Esophagus squamous epithelium (tissue), 5 donors: ENCODE measurements at regions not wholly inside any gene's neighbourhood (a gene's known extent, or its start where the extent isn't known, plus 50 kb on each side); places are given as distances from the start of the nearest gene placed in this dataset.

ENCODE experiments used
- DNase-seq: peaks from one replicate; lab custom pipeline; 2025; lab: John Stamatoyannopoulos, UW
- H3K27ac ChIP-seq, 4 donors: fragments of 200-600 bp; sonication (generic); one replicate each; pipeline ENCODE4 v1.5.1; 2016 to 2019; ENCODE audit warnings: mild to moderate bottlenecking in 1 of 4
- H3K27me3 ChIP-seq, 4 donors: fragments of 200-600 bp; sonication (generic); 1 replicate in 3 of 4; 2 replicates in 1 of 4; pipeline versions ENCODE4 v1.5.1 to v1.6.0; 2017 to 2021; ENCODE audit warnings: antibody characterized with exemption in 1 of 4
- H3K36me3 ChIP-seq, 3 donors: fragments of 200-600 bp; sonication (generic); one replicate each; pipeline ENCODE4 v1.5.1; 2016 to 2019
- H3K4me1 ChIP-seq, 3 donors: fragments of 200-600 bp; sonication (generic); one replicate each; pipeline ENCODE4 v1.5.1; 2017 to 2019
- H3K4me3 ChIP-seq, 4 donors: fragments of 200-600 bp; sonication (generic); 1 replicate in 3 of 4; 2 replicates in 1 of 4; pipeline ENCODE4 v1.5.1; 2016 to 2019; ENCODE audit warnings: mild to moderate bottlenecking in 2 of 4, moderate library complexity in 1 of 4
- H3K9me3 ChIP-seq, 3 donors: fragments of 200-600 bp; sonication (generic); one replicate each; pipeline ENCODE4 v1.5.1; 2016 to 2019
- POLR2A ChIP-seq, 4 donors: fragments of 450-650 bp; IDR thresholded peaks; one replicate each; pipeline ENCODE4 v1.6.1; 2017; ENCODE audit warnings: antibody characterized with exemption in 4 of 4, mild to moderate bottlenecking in 4 of 4, moderate library complexity in 3 of 4
- WGBS, 2 donors: methylation state at CpG; one replicate each; pipeline ENCODE4 v1.1.5; 2018; 5-methylcytosine and 5-hydroxymethylcytosine counted together
- intact Hi-C: fragments of 100-400 bp; cut with DNase I; formaldehyde crosslinking; loops from one replicate; pipeline ENCODE4 v1.15.0; 2022
- TF ChIP-seq, protein P1 (sequence below), 6 experiments: fragments of 450-650 bp in 4 of 6; fragments of 200-600 bp in 2 of 6; sonication (generic) in 2 of 6; IDR thresholded peaks; one replicate each; pipeline ENCODE4 v1.5.1; 2016 to 2019; ENCODE audit warnings: antibody characterized with exemption in 6 of 6, mild to moderate bottlenecking in 4 of 6, moderate library complexity in 4 of 6
- donor health status: DM: yes; HTN: yes; CAD: no.

DNA sequence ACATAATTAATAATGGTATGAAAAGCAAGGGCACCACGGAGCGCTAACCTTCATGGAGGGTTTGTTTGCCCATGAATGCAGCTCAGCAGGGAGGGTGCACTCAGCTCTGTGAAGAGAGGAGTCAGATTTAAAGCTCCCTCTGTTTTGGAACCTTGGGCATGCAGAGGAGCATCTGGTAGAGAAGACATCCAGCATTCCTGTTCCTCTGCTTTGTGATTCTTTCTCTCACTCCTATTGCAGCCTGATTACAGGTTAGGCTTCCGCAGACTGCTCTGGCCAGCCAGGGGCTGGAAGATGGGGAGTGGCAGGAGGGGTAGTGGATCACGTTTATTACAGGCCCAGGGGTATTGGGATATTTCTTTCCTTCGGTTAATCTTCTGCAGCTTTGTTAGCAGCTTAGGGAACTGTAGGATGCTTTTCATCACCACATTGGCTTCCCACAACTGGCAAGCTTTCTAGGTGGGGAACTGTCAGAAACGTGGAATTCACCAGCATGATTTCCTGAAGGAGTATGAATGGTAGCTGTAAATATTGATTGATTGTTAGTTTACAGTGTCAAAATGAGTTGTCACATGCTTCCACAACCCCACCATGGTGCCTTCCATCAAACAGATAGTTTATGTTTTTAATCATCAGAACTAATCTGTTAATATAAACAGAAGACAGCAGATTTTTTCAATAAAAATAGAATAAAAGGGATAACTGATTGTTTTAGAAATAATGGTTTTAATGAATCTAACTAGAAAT, 201.1 kb downstream of the VAPA start:
- Histone ChIP-seq H3K9me3 (peaks cover 0 to 6% (median 4%) of the 10 kb centered on the region in 3 donors), H3K4me1 (peaks cover 0 to 9% (median 0%) of the 10 kb centered on the region in 3 donors), H3K27ac (no peak overlapping the region), H3K27me3 (no peaks in the 10 kb centered on the region), H3K4me3 (no peak overlapping the region), H3K36me3 (no peaks in the 10 kb centered on the region)
- intact Hi-C loops, result no loop called here
- TF ChIP-seq, protein P1, sequence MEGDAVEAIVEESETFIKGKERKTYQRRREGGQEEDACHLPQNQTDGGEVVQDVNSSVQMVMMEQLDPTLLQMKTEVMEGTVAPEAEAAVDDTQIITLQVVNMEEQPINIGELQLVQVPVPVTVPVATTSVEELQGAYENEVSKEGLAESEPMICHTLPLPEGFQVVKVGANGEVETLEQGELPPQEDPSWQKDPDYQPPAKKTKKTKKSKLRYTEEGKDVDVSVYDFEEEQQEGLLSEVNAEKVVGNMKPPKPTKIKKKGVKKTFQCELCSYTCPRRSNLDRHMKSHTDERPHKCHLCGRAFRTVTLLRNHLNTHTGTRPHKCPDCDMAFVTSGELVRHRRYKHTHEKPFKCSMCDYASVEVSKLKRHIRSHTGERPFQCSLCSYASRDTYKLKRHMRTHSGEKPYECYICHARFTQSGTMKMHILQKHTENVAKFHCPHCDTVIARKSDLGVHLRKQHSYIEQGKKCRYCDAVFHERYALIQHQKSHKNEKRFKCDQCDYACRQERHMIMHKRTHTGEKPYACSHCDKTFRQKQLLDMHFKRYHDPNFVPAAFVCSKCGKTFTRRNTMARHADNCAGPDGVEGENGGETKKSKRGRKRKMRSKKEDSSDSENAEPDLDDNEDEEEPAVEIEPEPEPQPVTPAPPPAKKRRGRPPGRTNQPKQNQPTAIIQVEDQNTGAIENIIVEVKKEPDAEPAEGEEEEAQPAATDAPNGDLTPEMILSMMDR (IDR thresholded peaks at IDR 0.05), result no peak
- no peak for TF ChIP-seq POLR2A (IDR thresholded peaks at IDR 0.05)
- DNase-seq, result no peak
- WGBS, 2 donors, result 67 to 69% methylated on average over 6 of the region's 6 CpGs

DNA sequence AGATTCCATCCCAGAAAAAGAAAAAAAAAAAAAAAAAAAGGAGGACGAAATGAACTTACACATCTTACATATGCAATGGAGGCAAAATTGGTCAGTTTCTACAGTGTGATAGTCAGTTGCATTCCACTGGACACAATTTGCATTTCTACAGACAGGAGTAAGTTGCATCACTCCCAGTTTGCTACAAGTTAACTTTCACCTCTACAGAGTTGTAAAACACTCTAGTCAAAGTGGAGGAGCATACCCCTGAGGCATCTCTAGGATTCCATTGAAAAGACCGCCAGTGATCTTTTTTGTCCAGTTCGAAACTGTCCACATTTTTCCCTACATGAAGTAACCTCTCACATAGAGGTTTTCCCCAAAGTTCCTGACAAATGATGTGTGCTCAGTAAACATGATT, 202.8 kb downstream of the VAPA start:
- TF ChIP-seq, protein P1 (IDR thresholded peaks at IDR 0.05), result no peak
- TF ChIP-seq POLR2A (IDR thresholded peaks at IDR 0.05), result no peak
- H3K4me3 ChIP-seq, result no peak overlapping the region
- peaks cover 0 to 6% (median 4%) of the 10 kb centered on the region in 3 donors for H3K9me3 ChIP-seq
- DNase-seq, result no peak
- intact Hi-C loops, result no loop called here
- H3K36me3 ChIP-seq, result no peaks in the 10 kb centered on the region
- H3K4me1 ChIP-seq, result peaks cover 0 to 26% (median 0%) of the 10 kb centered on the region in 3 donors
- no peaks in the 10 kb centered on the region for H3K27me3 ChIP-seq
- H3K27ac ChIP-seq, result no peak overlapping the region
- WGBS, 2 donors, result 97 to 98% methylated on average over 3 of the region's 3 CpGs

DNA sequence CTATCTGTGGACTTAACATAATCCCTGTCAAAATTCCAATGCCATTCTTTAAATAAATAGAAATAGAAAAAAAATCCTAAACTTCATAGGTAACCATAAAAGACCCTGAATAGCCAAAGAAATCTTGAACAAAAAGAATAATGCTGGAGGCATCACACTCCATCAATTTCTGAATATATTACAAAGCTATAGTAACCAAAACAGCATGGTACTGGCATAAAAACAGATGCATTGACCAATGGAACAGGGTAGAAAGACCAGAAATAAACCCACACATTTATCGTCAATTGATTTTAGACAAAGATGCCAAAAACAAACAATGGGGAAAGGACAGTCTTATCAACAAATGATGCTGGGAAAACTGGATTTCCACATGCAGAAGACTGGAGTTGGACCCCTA, 205.7 kb downstream of the VAPA start:
- TF ChIP-seq POLR2A (IDR thresholded peaks at IDR 0.05), result no peak
- TF ChIP-seq, protein P1 (IDR thresholded peaks at IDR 0.05), result no peak

DNA sequence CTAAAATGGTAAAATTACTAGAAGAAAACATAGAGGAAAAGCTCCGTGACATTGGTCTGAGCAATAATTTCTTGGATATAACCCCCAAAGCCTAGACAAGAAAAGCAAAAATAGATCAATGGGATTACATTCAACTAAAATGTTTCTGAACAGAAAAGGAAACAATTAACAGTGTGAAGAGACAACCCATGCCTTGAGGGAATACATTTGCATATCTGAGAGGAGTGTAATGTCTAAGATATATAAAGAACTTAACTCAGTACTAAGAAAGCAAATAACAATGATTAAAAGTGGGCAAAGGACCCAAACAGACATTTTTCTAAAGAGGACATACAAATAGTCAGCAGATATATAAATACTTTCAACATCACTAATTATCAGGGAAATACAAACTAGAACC, 206.2 kb downstream of the VAPA start:
- Histone ChIP-seq H3K4me3 (no peak overlapping the region), H3K27ac (no peak overlapping the region), H3K9me3 (peaks cover 0 to 6% (median 4%) of the 10 kb centered on the region in 3 donors), H3K27me3 (no peaks in the 10 kb centered on the region), H3K4me1 (peaks cover 4 to 37% (median 13%) of the 10 kb centered on the region in 3 donors), H3K36me3 (no peaks in the 10 kb centered on the region)
- intact Hi-C loops, result no loop called here
- no peak for DNase-seq
- WGBS, 2 donors, result 83 to 86% methylated on average over 1 of the region's 1 CpG
- no peak for TF ChIP-seq POLR2A (IDR thresholded peaks at IDR 0.05)
- TF ChIP-seq, protein P1 (IDR thresholded peaks at IDR 0.05), result no peak

More for the DNA sequence above, 205.7 kb downstream of the VAPA start:
- Histone ChIP-seq H3K4me1 (peaks cover 4 to 42% (median 13%) of the 10 kb centered on the region in 3 donors), H3K4me3 (no peak overlapping the region), H3K27me3 (no peaks in the 10 kb centered on the region), H3K9me3 (peaks cover 0 to 6% (median 4%) of the 10 kb centered on the region in 3 donors), H3K36me3 (no peaks in the 10 kb centered on the region), H3K27ac (no peak overlapping the region)
- WGBS, 2 donors, result 80 to 94% methylated on average over 1 of the region's 1 CpG
- DNase-seq, result no peak
- intact Hi-C loops, result no loop called here

- Histone ChIP-seq H3K27ac (no peak overlapping the region), H3K4me1 (peaks cover 4 to 37% (median 13%) of the 10 kb centered on the region in 3 donors), H3K27me3 (no peaks in the 10 kb centered on the region), H3K36me3 (no peaks in the 10 kb centered on the region), H3K4me3 (no peak overlapping the region), H3K9me3 (peaks cover 0 to 6% (median 4%) of the 10 kb centered on the region in 3 donors)
- no peak for DNase-seq
- TF ChIP-seq, protein P1 (IDR thresholded peaks at IDR 0.05), result no peak
- TF ChIP-seq POLR2A (IDR thresholded peaks at IDR 0.05), result no peak
- WGBS, 2 donors, result 31 to 55% methylated on average over 3 of the region's 3 CpGs
- intact Hi-C loops, result no loop called here
Observed at GRCh38 chr18:10120622-10121021, 206.8 kb downstream of the VAPA start.
